Brain microvascular endothelial cell (primary cell): ENCODE measurements at regions not wholly inside any gene's neighbourhood (a gene's known extent, or its start where the extent isn't known, plus 50 kb on each side); places are given as distances from the start of the nearest gene placed in this dataset.

ENCODE experiments used
- DNase-seq: peaks from one replicate; pipeline ENCODE4 v3.0.0-alpha.2; 2020
- H3K27ac ChIP-seq: fragments of 250-450 bp; sonication (Bioruptor Pico); 2 replicates; pipeline ENCODE4 v1.5.1; 2020; ENCODE audit warnings: mild to moderate bottlenecking, moderate library complexity
- H3K27me3 ChIP-seq: fragments of 250-450 bp; sonication (Bioruptor Pico); replicated peaks from 2 replicates; pipeline ENCODE4 v1.5.1; 2020; ENCODE audit warnings: mild to moderate bottlenecking
- H3K36me3 ChIP-seq: fragments of 250-450 bp; sonication (Bioruptor Pico); replicated peaks from 2 replicates; pipeline ENCODE4 v1.5.1; 2020; ENCODE audit warnings: mild to moderate bottlenecking
- H3K4me3 ChIP-seq: 2 replicates; pipeline ENCODE4 v1.5.1; 2011; ENCODE audit warnings: low read depth, mild to moderate bottlenecking, control low read depth, low read length, moderate library complexity
- in situ Hi-C: cut with HindIII; loops from 2 replicates; pipeline ENCODE4 v1.10.0; 2017; ENCODE audit warnings: low sequenced_read_pairs, low pct_ligation_motif_present
- TF ChIP-seq, protein P1 (sequence below): IDR thresholded peaks from 2 replicates; pipeline ENCODE4 v1.5.1; 2011; ENCODE audit warnings: low read depth, mild to moderate bottlenecking, moderate library complexity, low read length, control low read depth, inconsistent platforms; ENCODE audit errors: missing control alignments

DNA sequence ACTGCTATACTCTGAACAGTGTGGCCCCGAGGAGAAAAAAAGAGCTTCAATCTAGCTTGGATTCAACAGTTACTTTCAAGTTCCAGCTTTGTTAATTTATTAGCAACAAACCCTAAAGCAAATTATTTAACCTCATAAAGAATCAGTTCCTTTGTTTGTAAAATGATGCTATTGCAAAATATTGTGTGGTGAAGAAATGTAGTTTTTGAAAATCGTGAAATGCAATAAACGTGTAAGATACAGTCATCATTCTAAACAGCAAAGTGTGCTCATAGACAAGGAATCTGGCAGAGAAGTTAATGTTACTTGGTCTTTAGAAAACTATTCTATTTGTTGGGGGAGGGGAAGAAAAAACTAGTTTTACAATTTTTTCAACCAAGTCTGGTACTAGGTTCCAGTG lies 297.6 kb upstream of the ADGRL4 start:
- Histone ChIP-seq H3K27me3 (no peaks in the 10 kb centered on the region), H3K36me3 (no peaks in the 10 kb centered on the region), H3K27ac (no peak overlapping the region), H3K4me3 (no peak overlapping the region)
- DNase-seq = no peak
- in situ Hi-C loops = no loop called here
- TF ChIP-seq, protein P1, sequence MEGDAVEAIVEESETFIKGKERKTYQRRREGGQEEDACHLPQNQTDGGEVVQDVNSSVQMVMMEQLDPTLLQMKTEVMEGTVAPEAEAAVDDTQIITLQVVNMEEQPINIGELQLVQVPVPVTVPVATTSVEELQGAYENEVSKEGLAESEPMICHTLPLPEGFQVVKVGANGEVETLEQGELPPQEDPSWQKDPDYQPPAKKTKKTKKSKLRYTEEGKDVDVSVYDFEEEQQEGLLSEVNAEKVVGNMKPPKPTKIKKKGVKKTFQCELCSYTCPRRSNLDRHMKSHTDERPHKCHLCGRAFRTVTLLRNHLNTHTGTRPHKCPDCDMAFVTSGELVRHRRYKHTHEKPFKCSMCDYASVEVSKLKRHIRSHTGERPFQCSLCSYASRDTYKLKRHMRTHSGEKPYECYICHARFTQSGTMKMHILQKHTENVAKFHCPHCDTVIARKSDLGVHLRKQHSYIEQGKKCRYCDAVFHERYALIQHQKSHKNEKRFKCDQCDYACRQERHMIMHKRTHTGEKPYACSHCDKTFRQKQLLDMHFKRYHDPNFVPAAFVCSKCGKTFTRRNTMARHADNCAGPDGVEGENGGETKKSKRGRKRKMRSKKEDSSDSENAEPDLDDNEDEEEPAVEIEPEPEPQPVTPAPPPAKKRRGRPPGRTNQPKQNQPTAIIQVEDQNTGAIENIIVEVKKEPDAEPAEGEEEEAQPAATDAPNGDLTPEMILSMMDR = no peak

DNA sequence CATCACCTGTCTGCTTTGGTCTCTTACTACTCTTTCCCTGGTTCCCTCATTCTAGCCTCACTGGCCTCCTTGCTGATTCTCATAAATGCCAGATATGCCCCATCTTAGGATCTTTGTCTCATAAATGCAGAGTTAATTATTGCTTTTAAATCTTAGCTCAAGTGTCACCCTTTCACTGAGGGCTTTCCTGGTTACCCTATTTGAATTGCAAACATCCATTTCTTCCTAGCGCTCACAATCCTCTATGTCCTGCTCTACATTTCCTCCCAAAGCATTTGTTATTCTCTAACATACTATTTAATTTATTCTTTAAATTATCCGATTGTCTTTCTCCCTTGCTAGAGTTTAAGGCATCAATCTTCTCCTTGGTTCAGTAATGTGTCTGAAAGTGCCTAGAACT lies 296.5 kb upstream of the ADGRL4 start:
- no peaks in the 10 kb centered on the region for H3K36me3 ChIP-seq
- H3K27me3 ChIP-seq = no peaks in the 10 kb centered on the region
- in situ Hi-C loops = no loop called here
- TF ChIP-seq, protein P1 = no peak
- DNase-seq = no peak
- no peak overlapping the region for H3K27ac ChIP-seq
- no peak overlapping the region for H3K4me3 ChIP-seq

DNA sequence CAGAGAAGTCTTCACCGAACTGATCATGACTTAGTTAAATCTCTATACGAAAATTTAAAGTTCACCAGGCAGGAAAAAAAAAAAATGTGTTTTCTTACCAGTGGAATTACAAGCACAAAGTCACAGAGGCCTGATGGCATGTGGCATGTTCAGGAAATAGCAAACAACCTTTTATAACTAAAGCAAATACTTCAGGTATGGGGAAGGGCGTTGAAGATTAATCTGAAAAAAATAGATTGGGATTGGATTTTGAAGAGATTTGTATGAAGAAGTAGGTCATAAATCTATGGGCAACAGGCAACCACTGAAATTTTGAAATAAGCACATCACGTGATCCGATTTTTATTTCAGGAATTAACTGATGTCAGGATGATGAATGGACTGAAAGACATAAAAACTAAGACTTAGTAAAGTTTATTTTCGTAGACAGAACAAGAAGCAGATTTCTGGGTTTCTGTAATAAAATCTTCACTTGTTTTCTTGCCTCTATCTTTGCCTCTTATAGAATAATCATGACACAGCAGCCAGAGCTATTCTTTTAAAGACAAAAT lies 295.9 kb upstream of the ADGRL4 start:
- in situ Hi-C loops = no loop called here
- TF ChIP-seq, protein P1 = no peak

DNA sequence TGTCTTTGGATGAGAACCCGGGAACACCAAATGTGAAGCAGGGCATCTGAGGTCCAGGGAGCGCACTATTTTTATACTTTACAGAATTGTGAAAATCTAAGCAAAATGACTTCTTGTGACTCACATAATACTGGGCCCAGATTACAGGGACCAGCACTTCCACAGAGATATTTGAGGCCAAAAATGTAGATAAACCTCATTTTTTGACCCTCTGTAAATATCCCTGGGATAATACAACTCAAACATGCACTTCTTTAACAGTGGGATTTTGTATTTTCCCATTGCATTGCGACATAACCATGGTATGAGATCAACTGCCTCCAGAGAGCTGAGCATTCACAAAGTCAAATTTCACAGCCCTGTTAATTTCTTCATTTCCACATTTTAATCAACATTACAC lies 289.4 kb upstream of the ADGRL4 start:
- in situ Hi-C loops = no loop called here
- Histone ChIP-seq H3K27me3 (no peaks in the 10 kb centered on the region), H3K36me3 (no peaks in the 10 kb centered on the region), H3K27ac (no peak overlapping the region), H3K4me3 (no peak overlapping the region)
- TF ChIP-seq, protein P1 = no peak
- DNase-seq = peak; percentile 3

More for the DNA sequence above, 295.9 kb upstream of the ADGRL4 start:
- no peak overlapping the region for H3K4me3 ChIP-seq
- no peaks in the 10 kb centered on the region for H3K36me3 ChIP-seq
- H3K27me3 ChIP-seq = no peaks in the 10 kb centered on the region
- H3K27ac ChIP-seq = no peak overlapping the region
- DNase-seq = no peak

DNA sequence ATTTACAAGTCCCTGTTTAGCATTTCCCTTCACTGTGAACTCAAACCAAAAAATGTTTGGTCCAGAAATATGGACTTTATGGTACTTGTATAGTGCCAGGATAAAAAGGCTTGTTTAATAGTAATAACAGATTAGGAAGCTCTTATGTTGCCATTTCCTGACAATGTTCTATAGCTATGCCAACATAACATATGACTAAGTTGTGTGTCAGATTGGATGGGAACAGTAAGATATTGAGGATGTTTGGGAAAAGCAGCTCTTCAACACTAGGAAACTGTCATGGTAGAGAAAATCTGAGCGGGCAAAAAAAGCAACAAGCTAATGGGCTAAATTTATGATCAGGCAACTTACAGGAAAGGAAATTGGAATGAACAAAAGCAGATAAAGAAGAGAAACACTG lies 287.1 kb upstream of the ADGRL4 start:
- Histone ChIP-seq H3K4me3 (no peak overlapping the region), H3K27ac (no peak overlapping the region), H3K36me3 (no peaks in the 10 kb centered on the region), H3K27me3 (no peaks in the 10 kb centered on the region)
- in situ Hi-C loops = no loop called here
- TF ChIP-seq, protein P1 = no peak
- no peak for DNase-seq

DNA sequence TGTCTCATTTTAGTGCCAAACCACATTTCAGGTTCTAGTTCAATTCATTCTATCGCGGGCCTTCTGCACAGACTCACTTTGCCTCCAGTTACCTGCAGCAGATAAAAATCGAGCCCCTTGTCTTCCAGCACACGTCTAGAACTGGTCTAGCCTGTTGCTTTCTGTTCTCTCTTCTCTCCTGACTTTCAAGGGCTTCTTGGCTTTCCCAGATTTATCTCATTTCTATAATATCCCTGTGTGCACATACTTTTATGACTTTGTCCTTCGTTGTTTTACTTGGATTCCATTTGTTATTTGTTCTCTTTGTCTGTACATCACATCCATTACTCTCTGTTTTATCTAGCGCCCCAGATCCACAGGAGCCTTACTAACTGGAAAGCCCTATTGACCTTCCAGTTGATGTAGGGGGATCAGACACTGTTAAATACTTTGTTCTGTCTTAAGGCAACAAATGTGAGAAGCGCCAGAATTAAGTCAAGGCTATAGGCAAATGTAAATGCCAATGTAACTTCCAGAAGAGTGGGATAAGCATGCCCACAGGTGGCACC lies 284.5 kb upstream of the ADGRL4 start:
- in situ Hi-C loops = no loop called here
- TF ChIP-seq, protein P1 = no peak
- no peaks in the 10 kb centered on the region for H3K27me3 ChIP-seq
- no peak overlapping the region for H3K4me3 ChIP-seq
- H3K27ac ChIP-seq = no peak overlapping the region
- no peaks in the 10 kb centered on the region for H3K36me3 ChIP-seq
- no peak for DNase-seq
